ENCODE measurements at regions not wholly inside any gene's neighbourhood (a gene's known extent, or its start where the extent isn't known, plus 50 kb on each side); places are given as distances from the start of the nearest gene placed in this dataset.

DNA sequence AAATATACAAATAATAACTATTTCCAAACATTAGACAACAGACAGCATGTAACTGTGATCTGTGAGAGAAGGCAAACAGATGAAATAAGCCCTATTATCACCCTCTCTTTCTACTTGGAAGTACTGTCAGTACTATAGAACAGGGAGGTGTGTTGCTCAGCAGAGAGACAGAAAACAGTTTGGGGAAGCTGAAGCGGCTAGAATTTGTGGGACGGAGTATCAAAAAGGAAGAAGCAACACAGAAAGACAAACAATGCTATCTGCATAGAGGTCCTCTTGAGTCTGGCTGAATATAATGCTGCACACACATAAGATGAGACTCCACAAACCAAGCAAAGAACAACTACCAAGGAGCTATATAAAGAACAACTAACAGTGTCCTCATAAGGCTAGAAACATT lies 59.4 kb downstream of the ZZZ3 start:
- CTCF ChIA-PET: no interaction called here
- Histone ChIP-seq H3K9me3 (no peaks in the 10 kb centered on the region), H3K9ac (no peak overlapping the region), H3K4me3 (ENCODE audit: low read depth in 2 of 2, low read length in 1 of 2) (no peak overlapping the region), H3K9me2 (no peaks in the 10 kb centered on the region), H3K27me3 (ENCODE audit: insufficient read depth) (no peaks in the 10 kb centered on the region), H4K20me1 (ENCODE audit: insufficient read depth) (no peaks in the 10 kb centered on the region), H3K4me2 (no peak overlapping the region), H3K36me3 (replicated peaks in 1 of 2; ENCODE audit: control insufficient read depth in 1 of 2, insufficient read depth in 2 of 2, low read length in 1 of 2) (peaks cover 31 to 80% of the 10 kb centered on the region in 2 experiments), H3F3A (replicated peaks; ENCODE audit: insufficient read depth) (peaks cover 20% of the 10 kb centered on the region), H2AFZ (ENCODE audit: low read depth) (no peak overlapping the region), H3K27ac (ENCODE audit: low read depth in 2 of 2, low read length in 1 of 2) (no peak overlapping the region; a peak in 1 of 4 replicates), H3K79me2 (ENCODE audit: insufficient read depth) (peaks cover 31% of the 10 kb centered on the region; the same call in 1 of the 2 replicates), H3K4me1 (ENCODE audit: control insufficient read depth in 1 of 2, insufficient read depth in 2 of 2, low read depth in 1 of 2, low read length in 1 of 2) (peaks cover 0 to 6% of the 10 kb centered on the region in 2 experiments; a peak in 1 of 4 replicates)
- no peak for DNase-seq
- 96% methylated on average over 2 of the region's 2 CpGs for WGBS (ENCODE audit: low lambda C conversion rate)
- POLR2A ChIA-PET: interaction anchor here (0.6 kb wide), 1 partner anchor 60 kb away, joined by 3 read pairs; no protein-coding TSS in a partner anchor
- no peak for TF ChIP-seq MXI1 (IDR thresholded peaks at IDR 0.05; ENCODE audit: low read depth, low read length)
- TF ChIP-seq REST (IDR thresholded peaks at IDR 0.05; ENCODE audit: low read depth, low read length): no peak
- TF ChIP-seq RXRA (IDR thresholded peaks at IDR 0.05; ENCODE audit: borderline replicate concordance, low read depth): no peak
- no peak for TF ChIP-seq SMC3 (IDR thresholded peaks at IDR 0.05; ENCODE audit: low read depth, low read length)
- no peak for TF ChIP-seq NRF1 (IDR thresholded peaks at IDR 0.05; ENCODE audit: low read depth, low read length)
- TF ChIP-seq GATA2 (CRISPR knock-in tag; IDR thresholded peaks at IDR 0.05): no peak
- TF ChIP-seq, protein P1, sequence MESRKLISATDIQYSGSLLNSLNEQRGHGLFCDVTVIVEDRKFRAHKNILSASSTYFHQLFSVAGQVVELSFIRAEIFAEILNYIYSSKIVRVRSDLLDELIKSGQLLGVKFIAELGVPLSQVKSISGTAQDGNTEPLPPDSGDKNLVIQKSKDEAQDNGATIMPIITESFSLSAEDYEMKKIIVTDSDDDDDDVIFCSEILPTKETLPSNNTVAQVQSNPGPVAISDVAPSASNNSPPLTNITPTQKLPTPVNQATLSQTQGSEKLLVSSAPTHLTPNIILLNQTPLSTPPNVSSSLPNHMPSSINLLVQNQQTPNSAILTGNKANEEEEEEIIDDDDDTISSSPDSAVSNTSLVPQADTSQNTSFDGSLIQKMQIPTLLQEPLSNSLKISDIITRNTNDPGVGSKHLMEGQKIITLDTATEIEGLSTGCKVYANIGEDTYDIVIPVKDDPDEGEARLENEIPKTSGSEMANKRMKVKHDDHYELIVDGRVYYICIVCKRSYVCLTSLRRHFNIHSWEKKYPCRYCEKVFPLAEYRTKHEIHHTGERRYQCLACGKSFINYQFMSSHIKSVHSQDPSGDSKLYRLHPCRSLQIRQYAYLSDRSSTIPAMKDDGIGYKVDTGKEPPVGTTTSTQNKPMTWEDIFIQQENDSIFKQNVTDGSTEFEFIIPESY (IDR thresholded peaks at IDR 0.05; ENCODE audit: borderline replicate concordance, low read depth): no peak
- no peak for TF ChIP-seq FOSL2 (IDR thresholded peaks at IDR 0.05; ENCODE audit: borderline replicate concordance, low read depth)
- no peak for TF ChIP-seq TAF1 (IDR thresholded peaks at IDR 0.05; ENCODE audit: borderline replicate concordance, low read depth, low read length)
- no peak for TF ChIP-seq TCF12 (IDR thresholded peaks at IDR 0.05)
- TF ChIP-seq, protein P2, sequence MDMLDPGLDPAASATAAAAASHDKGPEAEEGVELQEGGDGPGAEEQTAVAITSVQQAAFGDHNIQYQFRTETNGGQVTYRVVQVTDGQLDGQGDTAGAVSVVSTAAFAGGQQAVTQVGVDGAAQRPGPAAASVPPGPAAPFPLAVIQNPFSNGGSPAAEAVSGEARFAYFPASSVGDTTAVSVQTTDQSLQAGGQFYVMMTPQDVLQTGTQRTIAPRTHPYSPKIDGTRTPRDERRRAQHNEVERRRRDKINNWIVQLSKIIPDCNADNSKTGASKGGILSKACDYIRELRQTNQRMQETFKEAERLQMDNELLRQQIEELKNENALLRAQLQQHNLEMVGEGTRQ (IDR thresholded peaks at IDR 0.05; ENCODE audit: borderline replicate concordance, low read depth, low read length): no peak

Data from SK-N-SH (cell line).